ENCODE measurements at regions not wholly inside any gene's neighbourhood (a gene's known extent, or its start where the extent isn't known, plus 50 kb on each side); places are given as distances from the start of the nearest gene placed in this dataset.
"Not testable (repeated sequence)": the region's sequence is repeated elsewhere in the genome, so short reads cannot be mapped to it uniquely, and the experiment has no call there.

DNA sequence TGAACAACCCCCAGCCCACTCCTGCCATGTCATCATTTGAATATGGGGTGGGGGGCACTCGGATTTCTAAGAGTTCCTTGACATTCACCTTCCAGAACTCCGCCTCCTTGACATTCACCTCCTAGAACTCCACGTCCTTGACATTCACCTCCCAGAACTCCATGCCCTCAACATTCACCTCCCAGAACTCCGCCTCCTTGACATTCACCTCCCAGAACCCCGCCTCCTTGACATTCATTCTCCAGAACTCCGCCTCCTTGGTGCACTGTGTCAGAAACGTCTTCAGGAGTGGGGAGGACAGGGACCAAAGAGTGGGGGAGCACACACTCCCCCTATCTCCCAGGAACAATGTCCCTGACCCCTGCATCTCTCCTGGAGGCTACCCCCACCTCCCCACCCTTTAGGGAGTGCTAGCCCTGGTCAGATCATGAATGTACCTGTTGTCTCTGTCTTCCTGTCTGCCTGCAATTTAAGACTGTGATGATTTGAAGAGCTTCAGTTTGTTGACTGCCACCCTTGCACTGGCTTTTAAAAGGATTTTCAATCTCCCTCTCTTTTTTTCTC, 110.1 kb downstream of the NPTX2 start:
- DNase-seq (ENCODE audit: low read depth in 2 of 2): no peak

GRCh38 chr7:98728555-98728954, 111.5 kb downstream of the NPTX2 start:
- DNase-seq (ENCODE audit: low read depth in 2 of 2): no peak

GRCh38 chr7:98729121-98729520, 112.0 kb downstream of the NPTX2 start:
- DNase-seq (ENCODE audit: low read depth in 2 of 2): no peak

DNA sequence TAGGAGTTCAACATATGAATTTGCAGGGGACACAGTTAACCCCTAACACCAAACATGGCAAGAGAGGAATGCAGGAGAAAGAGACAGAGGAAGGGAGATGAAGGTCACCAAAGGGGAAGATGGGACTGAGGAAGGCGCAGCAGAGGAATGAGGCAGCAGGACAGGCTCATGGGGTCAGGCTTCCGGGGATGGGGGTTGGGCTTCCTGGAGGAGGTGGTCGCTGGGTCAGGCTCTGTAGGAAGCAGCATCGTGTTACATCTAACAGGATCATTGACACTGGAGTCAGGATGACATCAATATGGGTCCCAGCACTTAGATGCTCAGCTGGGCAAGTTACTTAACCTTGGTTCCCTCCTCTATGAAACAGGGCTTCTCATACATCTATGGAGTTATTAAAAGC, 113.2 kb downstream of the NPTX2 start:
- no peak for DNase-seq (ENCODE audit: low read depth in 2 of 2)

- no peak for DNase-seq (ENCODE audit: low read depth in 2 of 2)
These were observed 114.6 kb downstream of the NPTX2 start for GRCh38 chr7:98731651-98732050.

GRCh38 chr7:98733036-98733435, 116.0 kb downstream of the NPTX2 start:
- peak in 1 of 2 donors; percentile 20 for DNase-seq (ENCODE audit: low read depth in 2 of 2)

DNA sequence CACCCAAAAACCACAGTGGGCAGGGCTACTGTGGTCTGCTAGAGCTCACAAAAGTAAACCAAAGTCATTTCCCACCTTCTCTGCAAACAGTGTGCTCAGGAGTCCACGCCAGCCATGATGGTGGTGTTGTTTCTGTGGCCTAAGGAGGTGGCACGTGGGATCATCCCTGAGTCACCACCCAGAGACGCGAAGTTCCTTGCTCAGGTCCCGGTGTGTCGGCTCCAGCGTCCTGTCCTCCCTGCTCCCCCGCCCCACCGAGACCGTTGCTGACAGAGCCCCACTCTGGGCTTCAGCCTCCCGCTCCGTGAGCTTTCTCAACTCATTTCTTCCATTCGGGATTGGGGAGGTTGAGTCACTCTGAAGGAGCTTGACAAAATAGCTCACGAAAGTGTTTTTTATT, 118.7 kb downstream of the NPTX2 start:
- DNase-seq (ENCODE audit: low read depth in 2 of 2): no peak

DNA sequence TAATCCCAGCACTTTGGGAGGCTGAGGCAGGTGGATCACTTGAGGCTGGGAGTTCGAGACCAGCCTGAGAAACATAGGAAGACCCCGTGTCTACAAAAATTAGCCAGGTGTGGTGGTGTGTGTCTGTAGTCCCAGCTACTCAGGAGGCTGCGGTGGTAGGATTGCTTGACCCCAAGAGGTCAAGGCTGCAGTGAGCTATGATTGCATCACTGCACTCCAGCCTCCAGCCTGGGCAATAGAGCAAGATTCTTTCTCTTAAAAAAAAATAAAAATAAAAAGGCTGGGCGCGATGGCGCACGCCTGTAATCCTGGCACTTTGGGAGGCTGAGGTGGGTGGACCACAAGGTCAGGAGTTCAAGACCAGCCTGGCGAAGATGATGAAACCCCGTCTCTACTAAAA, 119.4 kb downstream of the NPTX2 start:
- not testable (repeated sequence) for DNase-seq (ENCODE audit: low read depth in 2 of 2)

DNA sequence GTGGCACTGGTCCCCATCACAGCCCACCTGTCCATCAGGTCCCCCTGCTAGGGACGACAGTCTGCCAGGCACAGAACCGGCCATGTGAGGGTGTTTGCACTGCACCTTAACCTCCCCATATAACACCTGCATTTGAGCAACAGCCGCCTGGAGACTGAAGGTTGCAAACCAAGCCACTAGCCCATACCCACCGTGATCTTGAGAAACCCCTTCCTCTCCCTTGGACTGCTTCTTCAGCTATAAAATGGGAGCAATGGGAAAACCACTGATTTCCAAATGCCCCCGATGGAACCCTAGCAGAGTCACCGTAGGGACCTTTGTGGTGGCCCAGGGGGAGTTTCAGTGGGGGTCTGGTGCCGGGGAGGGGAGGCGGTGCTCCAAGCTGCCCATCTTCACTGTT, 120.1 kb downstream of the NPTX2 start:
- DNase-seq (ENCODE audit: low read depth in 2 of 2): no peak

DNA sequence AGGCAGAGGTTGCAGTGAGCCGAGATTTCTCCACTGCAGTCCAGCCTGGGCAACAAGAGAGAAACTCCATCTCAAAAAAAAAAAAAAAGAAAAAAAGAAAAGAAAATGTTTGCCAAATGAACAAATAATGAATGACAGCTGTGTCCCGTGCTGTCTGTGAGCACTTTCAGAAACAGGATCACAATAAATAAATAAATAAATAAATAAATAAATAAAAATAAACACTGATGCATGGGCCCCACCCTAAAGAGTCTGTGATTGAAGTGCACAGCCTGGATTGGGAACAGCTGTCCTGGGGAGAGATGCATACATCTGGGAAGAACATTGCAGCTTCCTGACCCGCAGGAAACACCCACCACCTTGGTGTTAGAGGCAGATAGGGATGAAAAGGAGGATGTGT, 123.6 kb downstream of the NPTX2 start:
- DNase-seq (ENCODE audit: low read depth in 2 of 2): no peak

- peak; percentile 14 to 57 for DNase-seq (ENCODE audit: low read depth in 2 of 2)
These were observed 124.0 kb downstream of the TMEM130 start for GRCh38 chr7:98745722-98746318.

- DNase-seq (ENCODE audit: low read depth in 2 of 2): no peak
These were observed 121.7 kb downstream of the TMEM130 start for GRCh38 chr7:98748090-98748489.

DNA sequence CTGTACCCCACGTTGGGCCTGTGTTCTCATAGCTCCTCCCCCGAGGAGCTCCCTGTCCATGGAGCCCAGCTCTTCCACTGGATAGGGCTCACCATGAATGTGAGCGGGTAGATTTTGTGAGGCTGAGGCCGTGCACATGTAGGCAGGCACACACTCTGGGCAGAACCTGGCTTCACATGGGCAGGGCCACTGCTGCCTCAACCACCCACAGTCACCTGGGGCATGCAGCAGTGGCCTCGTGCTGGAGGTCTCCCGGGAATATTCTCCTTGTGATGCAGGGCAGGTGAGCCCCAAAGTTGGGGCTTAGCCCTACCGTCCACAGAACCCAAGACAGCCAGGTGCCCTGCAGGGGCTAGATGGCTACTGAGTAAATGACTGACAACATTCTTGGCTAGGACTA, 116.6 kb downstream of the TMEM130 start:
- no peak for DNase-seq (ENCODE audit: low read depth in 2 of 2)

DNA sequence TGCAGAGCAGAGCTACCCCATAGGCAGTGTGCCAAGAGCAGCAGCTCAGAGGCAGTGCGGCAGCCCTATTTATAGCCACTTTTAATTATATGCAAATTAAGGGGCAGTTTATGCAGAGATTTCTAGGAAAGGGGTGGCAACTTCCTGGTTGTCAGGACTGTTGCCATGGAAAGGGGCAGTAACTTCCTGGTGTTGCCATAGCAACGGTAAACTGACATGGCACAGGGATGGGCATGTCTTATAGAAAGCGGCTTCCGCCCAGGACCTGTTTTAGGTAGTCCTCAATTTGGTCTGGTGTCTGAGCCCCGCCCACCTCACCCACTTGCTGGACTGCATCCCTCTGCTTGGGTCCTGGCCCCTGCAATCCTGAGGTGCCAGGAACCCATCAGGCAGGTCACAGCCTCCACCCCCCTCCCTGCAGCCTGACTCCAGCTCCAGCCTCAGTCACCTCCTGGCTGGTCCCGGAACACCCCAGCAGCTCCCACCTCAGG, 115.8 kb downstream of the TMEM130 start:
- DNase-seq (ENCODE audit: low read depth in 2 of 2): no peak

- DNase-seq (ENCODE audit: low read depth in 2 of 2): no peak
These were observed 114.5 kb downstream of the TMEM130 start for GRCh38 chr7:98755138-98755898.

GRCh38 chr7:98758157-98758556, 111.7 kb downstream of the TMEM130 start:
- DNase-seq (ENCODE audit: low read depth in 2 of 2): no peak

DNA sequence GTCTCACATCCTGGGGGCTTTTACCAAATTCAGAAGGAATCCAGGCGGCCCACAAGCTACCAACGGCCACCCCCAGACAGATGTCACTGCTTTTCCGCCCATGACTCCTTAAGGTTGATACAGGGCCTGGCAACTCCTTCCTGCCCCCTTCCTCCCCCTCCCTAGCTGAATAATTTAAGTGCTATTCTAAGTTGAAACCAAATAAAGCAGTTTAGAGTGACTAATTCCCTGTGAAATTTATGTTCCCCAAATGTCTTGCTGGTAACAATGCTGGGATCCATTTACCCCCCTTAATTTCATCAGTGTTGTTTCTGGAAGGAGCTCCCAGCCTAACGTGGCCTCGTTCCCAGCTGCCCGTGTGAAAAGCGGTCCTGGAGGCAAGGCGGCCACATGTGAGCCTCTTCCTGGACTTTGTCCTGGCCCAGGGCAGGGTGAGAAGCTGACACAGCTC, 109.6 kb downstream of the TMEM130 start:
- no peak for DNase-seq (ENCODE audit: low read depth in 2 of 2)

- DNase-seq (ENCODE audit: low read depth in 2 of 2): no peak
These were observed 108.6 kb downstream of the TMEM130 start for GRCh38 chr7:98761225-98761624.

- DNase-seq (ENCODE audit: low read depth in 2 of 2): no peak
These were observed 107.2 kb downstream of the TMEM130 start for GRCh38 chr7:98762620-98763019.

- no peak for DNase-seq (ENCODE audit: low read depth in 2 of 2)
These were observed 106.4 kb downstream of the TMEM130 start for GRCh38 chr7:98763441-98763840.

- DNase-seq (ENCODE audit: low read depth in 2 of 2): no peak
These were observed 104.9 kb downstream of the TMEM130 start for GRCh38 chr7:98764946-98765345.

DNA sequence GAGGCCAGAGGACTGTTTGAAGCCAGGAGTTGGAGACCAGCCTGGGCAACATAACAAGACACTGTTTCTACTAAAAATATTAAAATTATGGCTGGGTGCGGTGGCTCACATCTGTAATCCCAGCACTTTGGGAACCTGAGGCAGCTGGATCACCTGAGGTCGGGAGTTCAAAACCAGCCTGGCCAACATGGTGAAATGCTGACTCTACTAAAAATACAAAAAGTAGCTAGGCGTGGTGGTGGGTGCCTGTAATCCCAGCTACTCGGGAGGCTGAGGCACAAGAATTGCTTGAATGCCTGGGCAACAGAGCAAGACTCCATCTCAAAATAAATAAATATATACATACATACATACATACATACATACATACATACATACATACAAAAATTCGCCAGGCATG, 99.7 kb downstream of the TMEM130 start:
- not testable (repeated sequence) for DNase-seq (ENCODE audit: low read depth in 2 of 2)

DNA sequence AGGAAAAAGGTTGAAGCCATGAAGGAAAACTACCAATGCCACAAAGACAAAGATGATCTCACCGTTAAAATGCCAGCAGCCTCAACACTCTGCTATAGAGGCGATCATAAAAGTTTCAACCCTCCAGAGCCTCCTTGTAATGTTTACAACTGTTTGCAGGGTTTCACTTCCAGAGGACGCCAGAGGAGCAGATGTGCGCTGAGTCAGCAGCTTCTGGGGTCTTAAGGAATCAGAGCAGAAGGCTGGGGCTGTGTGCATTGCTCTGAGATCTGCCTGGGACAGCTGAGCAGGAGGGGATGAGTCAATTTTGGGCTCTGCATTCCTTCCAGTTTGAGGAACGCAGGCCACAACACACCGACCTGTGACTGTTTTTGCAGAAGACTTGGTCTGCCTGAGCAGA, 98.3 kb downstream of the TMEM130 start:
- no peak for DNase-seq (ENCODE audit: low read depth in 2 of 2)
